HS-27A (cell line): ENCODE measurements at regions not wholly inside any gene's neighbourhood (a gene's known extent, or its start where the extent isn't known, plus 50 kb on each side); places are given as distances from the start of the nearest gene placed in this dataset.

ENCODE experiments used
- DNase-seq: peaks from one replicate; pipeline ENCODE4 v3.0.0-alpha.2; 2012; ENCODE audit warnings: low read depth, missing footprints

- no peak for DNase-seq
Observed at GRCh38 chr3:30069056-30069455, 537.3 kb upstream of the TGFBR2 start.

GRCh38 chr3:30073040-30073439 lies 533.4 kb upstream of the TGFBR2 start:
- DNase-seq: no peak

- no peak for DNase-seq
Observed at GRCh38 chr3:30073622-30074021, 532.8 kb upstream of the TGFBR2 start.

- no peak for DNase-seq
Observed at GRCh38 chr3:30075514-30075913, 530.9 kb upstream of the TGFBR2 start.

GRCh38 chr3:30076899-30077298 lies 529.5 kb upstream of the TGFBR2 start:
- no peak for DNase-seq

- DNase-seq: no peak
Observed at GRCh38 chr3:30077746-30078145, 528.7 kb upstream of the TGFBR2 start.

- DNase-seq: no peak
Observed at GRCh38 chr3:30078736-30079135, 527.7 kb upstream of the TGFBR2 start.

- no peak for DNase-seq
Observed at GRCh38 chr3:30081904-30082303, 524.5 kb upstream of the TGFBR2 start.

- DNase-seq: no peak
Observed at GRCh38 chr3:30082652-30083051, 523.7 kb upstream of the TGFBR2 start.

- DNase-seq: no peak
Observed at GRCh38 chr3:30083315-30083714, 523.1 kb upstream of the TGFBR2 start.

GRCh38 chr3:30084316-30084715 lies 522.1 kb upstream of the TGFBR2 start:
- no peak for DNase-seq

GRCh38 chr3:30084971-30085403 lies 521.4 kb upstream of the TGFBR2 start:
- no peak for DNase-seq

- DNase-seq: no peak
Observed at GRCh38 chr3:30085486-30085885, 520.9 kb upstream of the TGFBR2 start.

- no peak for DNase-seq
Observed at GRCh38 chr3:30091686-30092085, 514.7 kb upstream of the TGFBR2 start.

GRCh38 chr3:30097022-30097650 lies 509.3 kb upstream of the TGFBR2 start:
- no peak for DNase-seq

GRCh38 chr3:30098243-30098642 lies 508.2 kb upstream of the TGFBR2 start:
- no peak for DNase-seq

GRCh38 chr3:30098653-30099455 lies 507.5 kb upstream of the TGFBR2 start:
- DNase-seq: no peak

- DNase-seq: no peak
Observed at GRCh38 chr3:30102356-30102755, 504.0 kb upstream of the TGFBR2 start.

GRCh38 chr3:30103186-30103585 lies 503.2 kb upstream of the TGFBR2 start:
- DNase-seq: no peak

GRCh38 chr3:30107531-30107930 lies 498.9 kb upstream of the TGFBR2 start:
- no peak for DNase-seq

GRCh38 chr3:30112411-30112810 lies 494.0 kb upstream of the TGFBR2 start:
- DNase-seq: no peak

GRCh38 chr3:30112902-30113484 lies 493.4 kb upstream of the TGFBR2 start:
- DNase-seq: peak; percentile 34

- no peak for DNase-seq
Observed at GRCh38 chr3:30113906-30114305, 492.5 kb upstream of the TGFBR2 start.
